NCI-H2227 (cell line): ENCODE measurements at regions not wholly inside any gene's neighbourhood (a gene's known extent, or its start where the extent isn't known, plus 50 kb on each side); places are given as distances from the start of the nearest gene placed in this dataset.
A peak's percentile ranks its signal among the peaks of the same experiment; 100 is the strongest.

Experiments used
- DNase-seq: peaks from one replicate; lab custom pipeline; 2025; ENCODE audit not compliant: unreplicated experiment; lab: John Stamatoyannopoulos, UW

- DNase-seq: no peak
Measured at GRCh38 chr19:30672926-30673325, 300.7 kb downstream of the ZNF536 start.

DNA sequence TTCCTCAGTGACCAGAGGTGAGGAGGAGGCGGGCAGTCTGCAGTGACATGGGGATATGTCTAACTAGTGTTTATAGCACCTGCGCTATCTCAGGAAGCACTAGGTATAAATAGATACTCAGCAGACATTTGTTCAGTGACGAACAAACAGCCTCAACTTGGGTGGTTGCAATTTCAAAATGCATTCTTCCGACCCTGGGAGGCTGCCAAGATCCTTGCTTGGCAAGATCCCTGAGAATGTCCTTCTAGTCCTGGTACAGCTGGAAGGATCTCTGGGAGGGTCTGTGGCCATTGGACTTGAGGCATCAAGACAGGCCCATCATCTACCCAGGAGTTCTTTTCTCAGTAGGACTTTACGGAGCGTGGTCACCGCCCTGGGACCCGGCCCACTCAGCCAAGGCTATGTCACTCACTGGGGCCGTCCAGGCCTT, 299.5 kb downstream of the ZNF536 start:
- no peak for DNase-seq

DNA sequence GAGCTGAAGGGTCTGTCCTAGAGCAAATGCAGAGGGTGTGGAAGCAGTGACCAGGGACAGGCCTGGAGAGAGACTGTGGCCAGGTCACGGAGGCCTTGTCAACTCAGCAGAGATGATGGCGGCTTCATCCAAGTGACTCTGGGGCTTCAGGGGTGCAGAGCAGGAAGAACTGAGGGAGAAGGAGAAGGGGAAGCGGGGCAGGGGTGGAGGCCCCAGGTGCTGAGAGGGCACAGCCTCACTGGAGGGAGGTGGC, 299.1 kb downstream of the ZNF536 start:
- no peak for DNase-seq

DNA sequence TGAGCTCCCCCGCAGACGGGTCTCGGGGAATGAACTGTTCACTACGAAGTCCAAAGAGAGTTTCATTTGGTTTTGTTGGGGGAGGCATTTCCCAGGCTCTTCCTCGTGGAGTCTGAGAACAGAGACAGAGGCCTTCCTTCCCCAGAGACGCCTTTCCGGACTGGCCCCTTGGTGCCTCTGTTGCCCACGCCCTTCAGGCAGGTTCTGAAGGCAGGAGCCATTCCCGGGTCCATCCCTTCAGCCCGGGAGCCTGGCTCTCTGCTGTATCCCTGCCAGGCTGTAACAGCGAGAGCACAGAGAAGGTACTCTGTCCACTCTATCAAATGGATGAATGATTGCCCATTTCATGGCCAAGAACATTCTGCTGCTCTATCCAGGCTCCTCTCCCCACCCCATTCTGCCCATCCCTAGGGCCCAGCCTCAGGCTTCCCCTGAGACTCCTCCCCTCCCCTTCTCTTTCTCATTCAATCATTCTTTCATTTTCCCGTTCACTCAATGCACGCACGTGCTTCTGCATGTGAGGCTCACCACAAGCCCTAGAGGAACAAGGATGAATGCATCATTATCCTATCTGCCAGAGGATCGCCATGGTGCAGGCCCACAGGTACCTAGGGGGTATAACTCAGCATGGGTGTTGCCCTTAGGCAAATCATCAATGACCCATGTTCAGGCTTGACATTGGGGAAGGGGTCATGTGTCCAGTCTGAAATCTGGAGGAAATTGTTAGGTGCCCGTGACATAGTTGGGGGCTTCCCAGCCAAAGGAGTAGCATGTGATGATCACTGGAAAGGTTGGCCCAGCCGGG, 298.6 kb downstream of the ZNF536 start:
- DNase-seq: no peak

DNA sequence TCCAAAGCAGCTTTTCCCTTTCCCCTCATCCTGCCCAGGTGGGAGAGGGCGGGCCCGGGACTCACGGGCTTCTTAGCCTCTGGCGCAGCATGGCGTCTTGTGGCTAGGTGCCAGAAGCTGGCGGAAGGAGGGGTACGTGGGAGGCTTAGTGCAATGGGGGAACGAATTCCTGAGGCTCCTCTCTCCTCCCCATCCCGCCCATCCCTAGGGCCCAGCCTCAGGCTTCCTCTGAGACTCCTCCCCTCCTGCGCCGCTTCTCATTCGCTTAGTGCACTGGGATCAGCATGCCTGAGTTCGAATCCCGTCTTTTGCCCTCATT, 297.8 kb downstream of the ZNF536 start:
- DNase-seq: no peak

DNA sequence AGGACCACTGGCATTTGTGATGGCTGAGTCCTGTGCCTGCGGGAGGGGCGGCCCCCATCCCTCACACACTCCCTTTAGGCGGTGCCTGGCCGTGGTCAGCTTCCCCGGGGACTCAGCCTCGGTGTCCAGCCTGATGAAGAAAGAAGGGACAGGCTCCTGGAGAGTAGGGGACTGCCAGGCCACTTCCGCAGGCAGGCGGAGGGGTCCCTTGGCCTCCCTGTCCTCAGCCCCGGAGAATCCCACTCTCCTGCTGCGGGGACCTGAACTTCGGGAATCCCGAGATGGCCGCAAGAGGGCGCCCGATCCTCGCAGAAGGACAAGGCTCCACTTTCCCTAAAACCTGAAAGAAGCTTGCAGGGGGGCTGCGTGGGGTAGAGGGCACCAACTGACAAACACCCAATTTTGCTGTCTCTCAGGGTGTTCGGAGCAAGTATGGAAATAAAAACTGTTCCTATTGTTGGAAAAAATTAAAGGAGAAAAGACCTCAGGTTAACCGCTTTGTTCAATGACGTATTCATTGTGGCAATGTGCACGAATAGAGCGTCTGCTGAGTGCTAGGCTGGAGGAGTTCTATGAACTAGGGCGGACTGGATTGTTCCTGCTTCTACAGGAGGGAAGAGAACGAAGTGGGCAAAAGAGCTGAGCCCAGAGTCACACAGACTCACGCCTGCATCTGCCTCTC, 297.3 kb downstream of the ZNF536 start:
- peak; percentile 83 for DNase-seq

- no peak for DNase-seq
Measured at GRCh38 chr19:30668521-30669155, 296.5 kb downstream of the ZNF536 start.

DNA sequence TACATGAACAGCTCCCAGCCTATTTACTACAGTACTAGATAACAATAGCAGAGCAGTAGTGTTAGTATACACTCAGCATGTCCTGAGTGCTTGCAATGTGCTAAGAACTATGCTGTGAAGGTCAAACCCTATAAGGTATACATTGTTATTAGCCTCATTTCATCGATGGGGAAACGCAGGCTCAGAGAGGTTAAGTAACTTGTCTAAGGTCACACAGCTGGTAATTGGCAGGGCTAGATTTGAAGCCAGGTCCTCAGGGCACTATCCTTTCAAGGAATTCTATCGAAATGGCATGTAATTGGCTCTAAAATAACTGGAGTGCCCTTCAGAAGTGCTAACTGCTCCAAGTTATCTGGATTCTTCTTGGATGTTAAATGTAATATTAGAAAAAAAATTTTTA, 295.6 kb downstream of the ZNF536 start:
- DNase-seq: no peak

DNA sequence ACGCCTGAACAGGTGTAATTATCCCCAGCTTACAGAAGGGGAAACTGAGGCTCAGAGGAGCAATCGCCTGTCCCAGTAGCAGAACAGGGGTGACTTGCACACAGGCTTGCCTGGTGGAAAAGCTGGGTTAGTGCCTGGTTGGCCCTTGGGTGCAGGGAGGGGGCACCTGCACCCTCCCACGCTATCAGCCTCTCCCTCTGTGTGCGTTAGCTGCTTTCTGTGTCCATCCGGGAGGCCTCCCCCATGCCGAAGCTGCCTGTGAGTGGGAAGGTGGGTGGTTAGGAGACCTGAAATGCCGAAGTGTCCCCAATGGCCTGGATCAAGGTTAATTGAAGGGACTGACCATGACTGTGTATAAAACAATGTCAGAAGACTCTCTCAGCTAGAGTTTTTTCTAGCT, 295.0 kb downstream of the ZNF536 start:
- DNase-seq: no peak

DNA sequence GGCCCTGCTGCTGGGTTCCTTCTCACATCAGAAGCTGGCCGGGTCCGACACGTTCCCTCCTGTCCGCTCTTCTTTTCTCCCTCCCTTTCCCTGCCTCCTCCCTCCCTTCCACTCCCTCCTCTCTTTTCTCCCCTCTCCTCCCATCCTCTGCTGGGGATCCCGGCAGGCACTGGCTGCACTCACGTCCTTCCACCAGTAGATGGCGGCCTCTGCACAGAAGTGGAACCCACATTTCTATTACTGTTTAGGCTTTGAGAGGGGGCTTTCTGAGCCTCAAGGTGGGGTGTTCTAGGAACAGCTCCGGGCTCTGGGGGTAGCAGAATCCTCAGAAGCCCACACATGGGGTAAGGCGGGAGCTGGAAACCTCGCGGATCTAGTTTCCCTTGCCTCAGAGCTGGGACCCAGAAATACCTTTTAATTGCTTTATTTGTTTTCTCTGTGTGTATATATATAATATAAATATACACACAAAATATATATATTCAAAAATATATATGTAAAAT, 294.2 kb downstream of the ZNF536 start:
- DNase-seq: peak; percentile 85

GRCh38 chr19:30665449-30665848, 293.3 kb downstream of the ZNF536 start:
- DNase-seq: no peak

GRCh38 chr19:30663611-30664174, 291.5 kb downstream of the ZNF536 start:
- DNase-seq: no peak

GRCh38 chr19:30662211-30662861, 290.2 kb downstream of the ZNF536 start:
- no peak for DNase-seq

DNA sequence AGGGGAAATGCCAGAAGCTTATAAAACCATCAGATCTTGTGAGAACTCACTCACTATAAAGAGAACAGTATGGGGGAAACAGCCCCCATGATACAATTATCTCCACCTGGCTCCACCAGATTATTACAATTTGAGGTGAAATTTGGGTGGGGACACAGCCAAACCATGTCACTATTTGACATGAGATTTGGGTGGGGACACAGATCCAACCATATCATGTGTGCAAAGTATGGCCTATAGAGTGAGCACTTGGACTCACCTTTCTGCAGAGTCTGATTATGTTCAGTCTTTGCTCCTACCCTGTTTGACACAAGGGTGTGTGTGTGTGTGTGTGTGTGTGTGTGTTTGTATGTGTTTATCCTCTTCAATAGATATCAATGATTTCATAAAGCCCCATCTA, 287.5 kb downstream of the ZNF536 start:
- DNase-seq: no peak

DNA sequence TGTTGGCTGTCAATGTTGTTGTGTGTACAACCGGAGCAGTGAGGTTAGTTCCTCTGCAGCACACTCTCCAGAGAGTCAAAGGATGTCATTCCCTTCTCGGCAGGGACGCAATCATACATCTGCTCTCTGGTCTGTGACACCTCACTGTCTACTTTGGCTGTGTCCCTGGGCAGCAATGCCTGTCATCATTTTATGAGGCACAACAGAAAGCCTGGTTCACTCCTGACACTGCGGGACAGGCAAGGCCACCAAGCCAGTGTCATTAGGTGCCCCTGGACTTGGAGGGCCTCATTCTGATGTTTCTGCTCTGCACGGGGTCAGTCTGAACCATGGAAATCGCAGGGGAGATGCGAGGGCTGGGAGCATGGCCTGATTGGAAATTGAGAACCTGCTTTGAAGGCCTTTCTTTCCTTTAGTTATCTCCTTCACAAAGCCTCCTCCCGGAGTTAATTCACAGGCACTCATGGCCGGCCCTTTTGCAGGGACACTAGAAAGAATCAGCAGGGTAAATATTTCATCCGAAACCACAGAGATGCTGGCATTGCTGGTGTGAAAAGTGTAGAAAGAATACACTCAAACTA, 284.4 kb downstream of the ZNF536 start:
- DNase-seq: no peak

DNA sequence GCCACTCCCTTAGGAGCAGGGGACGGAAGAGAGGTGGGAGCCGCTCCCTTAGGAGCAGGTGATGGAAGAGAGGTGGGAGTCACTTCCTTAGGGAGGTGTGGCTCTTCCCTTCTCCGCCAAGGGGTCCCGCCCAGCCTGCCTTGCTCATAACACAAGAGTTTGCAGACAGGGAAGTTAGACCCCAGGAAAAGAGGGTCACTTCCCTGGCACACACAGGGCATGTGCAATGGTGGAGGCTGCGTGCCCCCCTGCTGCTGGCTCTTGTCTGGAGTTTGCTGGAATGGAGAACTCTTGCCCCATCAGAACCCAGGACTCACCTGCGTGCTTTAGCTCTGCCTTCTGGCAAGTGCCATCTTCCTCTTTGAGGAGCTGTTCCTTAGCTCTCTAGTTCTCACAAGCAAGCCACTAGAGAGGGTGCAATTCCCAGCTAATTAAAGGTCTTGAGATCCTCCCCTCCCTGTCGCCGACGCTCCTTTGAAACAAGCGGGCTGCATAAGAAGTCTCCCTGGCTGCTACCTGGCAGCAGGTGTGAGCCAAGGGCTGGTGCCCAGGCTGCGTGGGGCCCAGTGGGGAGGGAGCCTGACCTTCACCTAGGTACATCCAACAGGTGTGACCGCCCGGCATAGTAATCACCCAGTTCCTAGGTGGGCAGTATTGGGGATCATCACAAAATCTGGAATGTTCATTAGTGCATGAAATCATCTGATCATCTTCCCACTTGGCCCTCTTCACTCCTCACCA, 281.6 kb downstream of the ZNF536 start:
- DNase-seq: no peak

- no peak for DNase-seq
Measured at GRCh38 chr19:30652751-30653150, 280.6 kb downstream of the ZNF536 start.

DNA sequence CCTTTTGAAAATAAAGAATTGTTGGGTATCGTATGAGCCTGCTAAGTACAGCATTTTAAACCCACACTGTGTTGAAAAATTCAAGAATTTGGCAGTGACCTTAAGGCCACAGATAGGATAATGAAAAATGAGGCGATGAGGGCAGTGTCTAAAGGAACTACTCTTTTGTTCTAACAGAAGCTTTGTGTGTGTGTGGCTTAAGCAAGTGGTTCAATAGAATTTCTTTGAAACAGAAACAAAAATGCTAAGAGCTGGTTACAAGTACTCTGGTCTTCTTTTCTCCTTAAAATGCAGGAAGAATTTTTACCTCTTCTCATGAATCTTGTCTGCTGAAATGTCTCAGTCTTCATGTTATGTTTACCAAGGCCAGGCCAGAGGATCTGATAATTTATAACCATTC, 279.5 kb downstream of the ZNF536 start:
- no peak for DNase-seq

DNA sequence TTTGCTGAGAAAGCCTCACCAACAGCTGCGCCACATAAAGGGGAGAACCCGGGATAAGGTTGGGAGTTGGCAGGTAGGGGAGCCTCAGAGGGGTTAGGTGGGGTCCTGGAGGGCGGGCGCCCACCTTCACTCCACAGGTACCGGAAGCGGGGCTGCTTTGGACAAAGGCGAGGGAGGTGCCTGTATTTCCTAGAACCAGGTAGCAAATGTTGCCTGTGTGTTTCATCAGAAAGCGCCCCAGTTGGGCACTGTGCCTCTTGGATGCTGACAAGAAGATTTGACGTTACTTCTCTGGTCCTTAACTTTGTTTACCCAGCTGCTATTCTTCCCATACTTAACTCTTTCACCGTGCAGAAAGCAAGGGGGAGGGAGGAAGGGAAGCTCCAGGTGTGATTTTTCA, 278.9 kb downstream of the ZNF536 start:
- DNase-seq: no peak

GRCh38 chr19:30649934-30650614, 277.9 kb downstream of the ZNF536 start:
- peak; percentile 70 for DNase-seq
